Adrenal gland (tissue), 5 donors: ENCODE measurements at regions not wholly inside any gene's neighbourhood (a gene's known extent, or its start where the extent isn't known, plus 50 kb on each side); places are given as distances from the start of the nearest gene placed in this dataset.

Experiments used
- POLR2A ChIP-seq, 2 donors: fragments of 450-650 bp; IDR thresholded peaks; one replicate each; pipeline ENCODE4 v1.6.1; 2017; ENCODE audit warnings: antibody characterized with exemption in 2 of 2, mild to moderate bottlenecking in 2 of 2, moderate library complexity in 1 of 2
- TF ChIP-seq, protein P1 (sequence below), 6 experiments: fragments of 450-650 bp in 4 of 6; fragments of 200-600 bp in 2 of 6; sonication (generic) in 1 of 6; IDR thresholded peaks; 1 replicate in 5 of 6; 2 replicates in 1 of 6; pipeline versions ENCODE4 v1.5.1 to v1.8.0; 2016 to 2021; ENCODE audit warnings: antibody characterized with exemption in 6 of 6, mild to moderate bottlenecking in 2 of 6, moderate library complexity in 1 of 6
- donor health status: DM: no; HTN: no; CAD: no.

DNA sequence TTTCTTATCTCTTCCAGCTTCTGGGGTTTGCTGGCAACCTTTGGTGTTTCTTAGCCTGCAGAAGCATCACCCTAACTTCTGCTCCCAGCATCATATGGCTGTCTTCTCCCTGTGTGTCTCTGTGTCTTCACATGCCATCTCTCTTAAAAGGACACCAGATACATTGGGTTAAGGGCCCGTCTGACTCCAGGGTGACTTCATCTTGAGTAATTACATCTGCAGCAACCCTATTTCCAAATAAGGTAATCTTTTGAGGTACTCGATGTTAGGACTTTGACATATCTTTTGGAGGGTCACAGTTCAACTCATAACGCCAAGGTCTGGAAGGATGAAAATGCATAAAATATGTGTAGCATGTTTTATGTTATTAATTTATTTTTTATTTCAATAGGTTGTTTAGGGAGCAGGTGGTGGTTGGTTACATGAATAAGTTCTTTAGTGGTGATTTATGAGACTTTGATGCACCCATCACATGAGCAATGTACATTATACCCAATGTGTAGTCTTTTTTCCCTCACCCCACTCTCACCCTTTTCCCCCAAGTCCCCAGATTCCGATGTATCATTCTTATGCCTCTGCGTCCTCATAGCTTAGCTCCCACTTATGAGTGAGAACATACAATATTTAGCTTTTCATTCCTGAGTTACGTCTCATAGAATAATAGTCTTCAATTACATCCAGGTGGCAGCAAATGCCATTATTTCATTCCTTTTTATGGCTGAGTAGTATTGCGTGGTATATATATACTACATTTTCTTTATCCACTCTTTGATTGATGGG, 131.1 kb downstream of the TBXT start:
- TF ChIP-seq, protein P1, sequence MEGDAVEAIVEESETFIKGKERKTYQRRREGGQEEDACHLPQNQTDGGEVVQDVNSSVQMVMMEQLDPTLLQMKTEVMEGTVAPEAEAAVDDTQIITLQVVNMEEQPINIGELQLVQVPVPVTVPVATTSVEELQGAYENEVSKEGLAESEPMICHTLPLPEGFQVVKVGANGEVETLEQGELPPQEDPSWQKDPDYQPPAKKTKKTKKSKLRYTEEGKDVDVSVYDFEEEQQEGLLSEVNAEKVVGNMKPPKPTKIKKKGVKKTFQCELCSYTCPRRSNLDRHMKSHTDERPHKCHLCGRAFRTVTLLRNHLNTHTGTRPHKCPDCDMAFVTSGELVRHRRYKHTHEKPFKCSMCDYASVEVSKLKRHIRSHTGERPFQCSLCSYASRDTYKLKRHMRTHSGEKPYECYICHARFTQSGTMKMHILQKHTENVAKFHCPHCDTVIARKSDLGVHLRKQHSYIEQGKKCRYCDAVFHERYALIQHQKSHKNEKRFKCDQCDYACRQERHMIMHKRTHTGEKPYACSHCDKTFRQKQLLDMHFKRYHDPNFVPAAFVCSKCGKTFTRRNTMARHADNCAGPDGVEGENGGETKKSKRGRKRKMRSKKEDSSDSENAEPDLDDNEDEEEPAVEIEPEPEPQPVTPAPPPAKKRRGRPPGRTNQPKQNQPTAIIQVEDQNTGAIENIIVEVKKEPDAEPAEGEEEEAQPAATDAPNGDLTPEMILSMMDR (IDR thresholded peaks at IDR 0.05) = no peak
- no peak for TF ChIP-seq POLR2A (IDR thresholded peaks at IDR 0.05)
